ENCODE measurements at regions not wholly inside any gene's neighbourhood (a gene's known extent, or its start where the extent isn't known, plus 50 kb on each side); places are given as distances from the start of the nearest gene placed in this dataset.

DNA sequence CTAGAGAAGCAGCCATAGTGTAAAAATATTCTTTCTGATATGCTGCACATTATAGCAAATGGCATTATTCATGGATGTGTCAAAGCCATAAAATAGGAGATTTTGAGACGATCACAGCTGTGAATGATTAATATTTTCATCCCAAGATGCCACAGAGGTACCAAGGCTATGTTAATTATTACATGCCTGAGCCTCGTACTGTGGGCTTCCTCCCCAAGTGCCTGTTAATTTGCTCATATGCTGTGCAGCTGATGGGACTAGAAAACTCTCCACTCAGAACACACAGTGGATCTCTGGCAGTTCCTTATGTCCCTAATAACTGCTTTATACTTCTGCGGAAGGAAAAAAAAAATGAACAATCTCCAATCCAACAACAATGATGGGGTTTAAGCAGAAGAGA, 184.9 kb upstream of the TSHZ2 start:
- TF ChIP-seq POLR2A (IDR thresholded peaks at IDR 0.05; ENCODE audit: insufficient read depth in 1 of 2, low read depth in 2 of 2, low read length in 2 of 2) (no peak), TCF7L2 (IDR thresholded peaks at IDR 0.05; ENCODE audit: low read depth, low read length) (no peak), POLR2AphosphoS5 (IDR thresholded peaks at IDR 0.05; ENCODE audit: low read depth, low read length) (no peak), ZNF354B (CRISPR knock-in tag; IDR thresholded peaks at IDR 0.05) (no peak), POLR2AphosphoS2 (IDR thresholded peaks at IDR 0.05; ENCODE audit: low read depth, low read length) (no peak), ARID2 (CRISPR knock-in tag; IDR thresholded peaks at IDR 0.05; ENCODE audit: borderline replicate concordance) (no peak), RFX5 (IDR thresholded peaks at IDR 0.05; ENCODE audit: low read depth, low read length) (no peak), ATF7-NPFF (CRISPR knock-in tag; IDR thresholded peaks at IDR 0.05; ENCODE audit: low read depth) (no peak), MYNN (CRISPR knock-in tag; IDR thresholded peaks at IDR 0.05; ENCODE audit: low read depth) (no peak), ZBTB42 (CRISPR knock-in tag; IDR thresholded peaks at IDR 0.05) (no peak), KDM1A (CRISPR knock-in tag; IDR thresholded peaks at IDR 0.05) (no peak)
- TF ChIP-seq, protein P1, sequence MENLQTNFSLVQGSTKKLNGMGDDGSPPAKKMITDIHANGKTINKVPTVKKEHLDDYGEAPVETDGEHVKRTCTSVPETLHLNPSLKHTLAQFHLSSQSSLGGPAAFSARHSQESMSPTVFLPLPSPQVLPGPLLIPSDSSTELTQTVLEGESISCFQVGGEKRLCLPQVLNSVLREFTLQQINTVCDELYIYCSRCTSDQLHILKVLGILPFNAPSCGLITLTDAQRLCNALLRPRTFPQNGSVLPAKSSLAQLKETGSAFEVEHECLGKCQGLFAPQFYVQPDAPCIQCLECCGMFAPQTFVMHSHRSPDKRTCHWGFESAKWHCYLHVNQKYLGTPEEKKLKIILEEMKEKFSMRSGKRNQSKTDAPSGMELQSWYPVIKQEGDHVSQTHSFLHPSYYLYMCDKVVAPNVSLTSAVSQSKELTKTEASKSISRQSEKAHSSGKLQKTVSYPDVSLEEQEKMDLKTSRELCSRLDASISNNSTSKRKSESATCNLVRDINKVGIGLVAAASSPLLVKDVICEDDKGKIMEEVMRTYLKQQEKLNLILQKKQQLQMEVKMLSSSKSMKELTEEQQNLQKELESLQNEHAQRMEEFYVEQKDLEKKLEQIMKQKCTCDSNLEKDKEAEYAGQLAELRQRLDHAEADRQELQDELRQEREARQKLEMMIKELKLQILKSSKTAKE (CRISPR knock-in tag; IDR thresholded peaks at IDR 0.05; ENCODE audit: borderline replicate concordance): no peak
- TF ChIP-seq, protein P2, sequence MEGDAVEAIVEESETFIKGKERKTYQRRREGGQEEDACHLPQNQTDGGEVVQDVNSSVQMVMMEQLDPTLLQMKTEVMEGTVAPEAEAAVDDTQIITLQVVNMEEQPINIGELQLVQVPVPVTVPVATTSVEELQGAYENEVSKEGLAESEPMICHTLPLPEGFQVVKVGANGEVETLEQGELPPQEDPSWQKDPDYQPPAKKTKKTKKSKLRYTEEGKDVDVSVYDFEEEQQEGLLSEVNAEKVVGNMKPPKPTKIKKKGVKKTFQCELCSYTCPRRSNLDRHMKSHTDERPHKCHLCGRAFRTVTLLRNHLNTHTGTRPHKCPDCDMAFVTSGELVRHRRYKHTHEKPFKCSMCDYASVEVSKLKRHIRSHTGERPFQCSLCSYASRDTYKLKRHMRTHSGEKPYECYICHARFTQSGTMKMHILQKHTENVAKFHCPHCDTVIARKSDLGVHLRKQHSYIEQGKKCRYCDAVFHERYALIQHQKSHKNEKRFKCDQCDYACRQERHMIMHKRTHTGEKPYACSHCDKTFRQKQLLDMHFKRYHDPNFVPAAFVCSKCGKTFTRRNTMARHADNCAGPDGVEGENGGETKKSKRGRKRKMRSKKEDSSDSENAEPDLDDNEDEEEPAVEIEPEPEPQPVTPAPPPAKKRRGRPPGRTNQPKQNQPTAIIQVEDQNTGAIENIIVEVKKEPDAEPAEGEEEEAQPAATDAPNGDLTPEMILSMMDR (CRISPR knock-in tag; IDR thresholded peaks at IDR 0.05): no peak
